Fibroblast of lung (primary cell): ENCODE measurements at regions not wholly inside any gene's neighbourhood (a gene's known extent, or its start where the extent isn't known, plus 50 kb on each side); places are given as distances from the start of the nearest gene placed in this dataset.

Experiments
- CTCF ChIP-seq, 2 donors: IDR thresholded peaks in 1 of 2; conservative IDR thresholded peaks in 1 of 2; 1 replicate in 1 of 2; 2 replicates in 1 of 2; pipeline ENCODE4 v1.5.1; 2011 to 2012; ENCODE audit warnings: low read length in 2 of 2, control low read depth in 1 of 2, inconsistent platforms in 1 of 2, low read depth in 1 of 2, mild to moderate bottlenecking in 1 of 2
- EZH2 ChIP-seq: IDR thresholded peaks from 2 replicates; pipeline ENCODE4 v1.5.1; 2012; ENCODE audit warnings: low read length, control low read depth, mild to moderate bottlenecking; ENCODE audit errors: missing control alignments

- peak in 1 of 2 donors; percentile 36 for TF ChIP-seq CTCF (conservative IDR thresholded peaks at IDR 0.05 in 1 of 2, IDR thresholded peaks at IDR 0.05 in 1 of 2; ENCODE audit: low read depth in 1 of 2, low read length in 2 of 2)
- no peak for TF ChIP-seq EZH2
These were observed 438.4 kb upstream of the DCN start for GRCh38 chr12:91620992-91621391.
